Endothelial cell of umbilical vein (primary cell): ENCODE measurements at regions not wholly inside any gene's neighbourhood (a gene's known extent, or its start where the extent isn't known, plus 50 kb on each side); places are given as distances from the start of the nearest gene placed in this dataset.

Experiments
- CTCF ChIP-seq, 2 donors: IDR thresholded peaks; 1 replicate in 1 of 2; 2 replicates in 1 of 2; pipeline ENCODE4 v1.5.1; 2011; ENCODE audit warnings: low read length in 2 of 2, mild to moderate bottlenecking in 2 of 2, moderate library complexity in 2 of 2, control low read depth in 1 of 2, inconsistent platforms in 1 of 2, low read depth in 1 of 2; ENCODE audit not compliant: insufficient read depth in 1 of 2; ENCODE audit errors: extremely low read depth in 1 of 2
- POLR2AphosphoS5 ChIP-seq: IDR thresholded peaks from 2 replicates; pipeline ENCODE4 v1.6.1; 2012; ENCODE audit warnings: low read depth, mild to moderate bottlenecking, control low read depth, low read length, moderate library complexity; ENCODE audit not compliant: insufficient read depth

GRCh38 chr5:158284242-158284641, 425.3 kb upstream of the CLINT1 start:
- TF ChIP-seq CTCF (IDR thresholded peaks at IDR 0.05; ENCODE audit: extremely low read depth in 1 of 2, insufficient read depth in 1 of 2, low read depth in 1 of 2, low read length in 2 of 2) (no peak), POLR2AphosphoS5 (no peak)
